NCI-H524 treated with DMSO at 0.1 percent for 48 hours (cell line): ENCODE measurements at regions not wholly inside any gene's neighbourhood (a gene's known extent, or its start where the extent isn't known, plus 50 kb on each side); places are given as distances from the start of the nearest gene placed in this dataset.

Experiments used
- DNase-seq: peaks from one replicate; lab custom pipeline; 2025; lab: John Stamatoyannopoulos, UW

GRCh38 chr22:47375621-47376321 is 613.3 kb downstream of the TBC1D22A start:
- DNase-seq, result no peak

- DNase-seq, result no peak
These were observed 612.6 kb downstream of the TBC1D22A start for GRCh38 chr22:47374901-47375575.

- no peak for DNase-seq
These were observed 611.9 kb downstream of the TBC1D22A start for GRCh38 chr22:47374273-47374771.

GRCh38 chr22:47373648-47374272 is 611.3 kb downstream of the TBC1D22A start:
- peak; percentile 29 for DNase-seq

GRCh38 chr22:47372596-47373385 is 610.3 kb downstream of the TBC1D22A start:
- DNase-seq, result no peak

GRCh38 chr22:47372111-47372581 is 609.7 kb downstream of the TBC1D22A start:
- no peak for DNase-seq

- DNase-seq, result no peak
These were observed 609.0 kb downstream of the TBC1D22A start for GRCh38 chr22:47371263-47372090.

GRCh38 chr22:47370448-47371262 is 608.2 kb downstream of the TBC1D22A start:
- no peak for DNase-seq

GRCh38 chr22:47369431-47370015 is 607.1 kb downstream of the TBC1D22A start:
- DNase-seq, result no peak

- DNase-seq, result no peak
These were observed 606.6 kb downstream of the TBC1D22A start for GRCh38 chr22:47369020-47369419.

- DNase-seq, result no peak
These were observed 605.8 kb downstream of the TBC1D22A start for GRCh38 chr22:47367993-47368945.

GRCh38 chr22:47367107-47367690 is 604.7 kb downstream of the TBC1D22A start:
- DNase-seq, result no peak

GRCh38 chr22:47366026-47366767 is 603.7 kb downstream of the TBC1D22A start:
- no peak for DNase-seq

GRCh38 chr22:47361247-47361646 is 598.8 kb downstream of the TBC1D22A start:
- DNase-seq, result no peak

- no peak for DNase-seq
These were observed 595.0 kb downstream of the TBC1D22A start for GRCh38 chr22:47357493-47357892.

GRCh38 chr22:47357086-47357485 is 594.6 kb downstream of the TBC1D22A start:
- no peak for DNase-seq

GRCh38 chr22:47356511-47357011 is 594.1 kb downstream of the TBC1D22A start:
- DNase-seq, result peak; percentile 91
